Nephron (organoid): ENCODE measurements at regions not wholly inside any gene's neighbourhood (a gene's known extent, or its start where the extent isn't known, plus 50 kb on each side); places are given as distances from the start of the nearest gene placed in this dataset.

ENCODE experiments used
- H3K27ac Mint-ChIP-seq, 3 experiments: 2 replicates each; pipeline ENCODE4 v1.8.0; 2020; ENCODE audit warnings: mixed read lengths in 3 of 3, mild to moderate bottlenecking in 2 of 3, moderate library complexity in 1 of 3
- H3K27me3 Mint-ChIP-seq: 2 replicates; pipeline ENCODE4 v1.8.0; 2021; ENCODE audit warnings: low read depth, mild to moderate bottlenecking, moderate library complexity, mixed read lengths
- H3K36me3 Mint-ChIP-seq: 2 replicates; pipeline ENCODE4 v1.8.0; 2020; ENCODE audit warnings: low read depth, mixed read lengths
- H3K4me1 Mint-ChIP-seq: 2 replicates; pipeline ENCODE4 v1.8.0; 2020; ENCODE audit warnings: mixed read lengths
- H3K4me3 Mint-ChIP-seq, 3 experiments: 2 replicates each; pipeline ENCODE4 v1.8.0; 2020; ENCODE audit warnings: mild to moderate bottlenecking in 3 of 3, mixed read lengths in 3 of 3, moderate library complexity in 2 of 3
- H3K9me3 Mint-ChIP-seq: 2 replicates; pipeline ENCODE4 v1.8.0; 2020; ENCODE audit warnings: mixed read lengths
- CTCF ChIP-seq, 3 experiments: fragments of 200-600 bp; sonication (generic); IDR thresholded peaks; one replicate each; pipeline ENCODE4 v1.5.0; 2021; ENCODE audit warnings: antibody characterized with exemption in 3 of 3; ENCODE audit not compliant: unreplicated experiment in 3 of 3

- TF ChIP-seq CTCF (IDR thresholded peaks at IDR 0.05; ENCODE audit: unreplicated experiment in 3 of 3) = no peak
- no peaks in the 10 kb centered on the region for H3K4me1 Mint-ChIP-seq
- no peaks in the 10 kb centered on the region for H3K9me3 Mint-ChIP-seq
- H3K27me3 Mint-ChIP-seq = peaks cover 31% of the 10 kb centered on the region
- H3K36me3 Mint-ChIP-seq = no peaks in the 10 kb centered on the region
- H3K27ac Mint-ChIP-seq = no peak overlapping the region
- H3K4me3 Mint-ChIP-seq = no peak overlapping the region
These were observed 449.2 kb downstream of the SIPA1L2 start for GRCh38 chr1:232180779-232181136.

- no peaks in the 10 kb centered on the region for H3K4me1 Mint-ChIP-seq
- H3K4me3 Mint-ChIP-seq = no peak overlapping the region
- no peaks in the 10 kb centered on the region for H3K36me3 Mint-ChIP-seq
- TF ChIP-seq CTCF (IDR thresholded peaks at IDR 0.05; ENCODE audit: unreplicated experiment in 3 of 3) = no peak
- no peak overlapping the region for H3K27ac Mint-ChIP-seq
- H3K9me3 Mint-ChIP-seq = no peaks in the 10 kb centered on the region
- peaks cover 34% of the 10 kb centered on the region for H3K27me3 Mint-ChIP-seq
These were observed 449.8 kb downstream of the SIPA1L2 start for GRCh38 chr1:232179896-232180778.

- TF ChIP-seq CTCF (IDR thresholded peaks at IDR 0.05; ENCODE audit: unreplicated experiment in 3 of 3) = no peak
- no peaks in the 10 kb centered on the region for H3K4me1 Mint-ChIP-seq
- H3K4me3 Mint-ChIP-seq = no peak overlapping the region
- peaks cover 37% of the 10 kb centered on the region for H3K27me3 Mint-ChIP-seq
- H3K9me3 Mint-ChIP-seq = no peaks in the 10 kb centered on the region
- H3K36me3 Mint-ChIP-seq = no peaks in the 10 kb centered on the region
- no peak overlapping the region for H3K27ac Mint-ChIP-seq
These were observed 451.7 kb downstream of the SIPA1L2 start for GRCh38 chr1:232178191-232178590.

- TF ChIP-seq CTCF (IDR thresholded peaks at IDR 0.05; ENCODE audit: unreplicated experiment in 3 of 3) = no peak
- Mint-ChIP-seq H3K36me3 (no peaks in the 10 kb centered on the region), H3K27me3 (peaks cover 33% of the 10 kb centered on the region), H3K9me3 (no peaks in the 10 kb centered on the region), H3K4me3 (no peak overlapping the region), H3K27ac (no peak overlapping the region), H3K4me1 (no peaks in the 10 kb centered on the region)
These were observed 452.5 kb downstream of the SIPA1L2 start for GRCh38 chr1:232177438-232177837.

- Mint-ChIP-seq H3K4me1 (no peaks in the 10 kb centered on the region), H3K4me3 (no peak overlapping the region), H3K36me3 (no peaks in the 10 kb centered on the region), H3K27ac (no peak overlapping the region), H3K9me3 (no peaks in the 10 kb centered on the region), H3K27me3 (peaks cover 27% of the 10 kb centered on the region)
- no peak for TF ChIP-seq CTCF (IDR thresholded peaks at IDR 0.05; ENCODE audit: unreplicated experiment in 3 of 3)
These were observed 453.7 kb downstream of the SIPA1L2 start for GRCh38 chr1:232176222-232176621.

- Mint-ChIP-seq H3K4me3 (no peak overlapping the region), H3K36me3 (no peaks in the 10 kb centered on the region), H3K27ac (no peak overlapping the region), H3K27me3 (peaks cover 27% of the 10 kb centered on the region), H3K9me3 (no peaks in the 10 kb centered on the region), H3K4me1 (no peaks in the 10 kb centered on the region)
- no peak for TF ChIP-seq CTCF (IDR thresholded peaks at IDR 0.05; ENCODE audit: unreplicated experiment in 3 of 3)
These were observed 455.6 kb downstream of the SIPA1L2 start for GRCh38 chr1:232174306-232174705.
